Activated naive CD4-positive, alpha-beta T cell treated with anti-CD3 and anti-CD28 coated beads, Interleukin-2, amount 50 U/mL, for 72 hours (primary cell): ENCODE measurements at regions not wholly inside any gene's neighbourhood (a gene's known extent, or its start where the extent isn't known, plus 50 kb on each side); places are given as distances from the start of the nearest gene placed in this dataset.
"Not testable (repeated sequence)": the region's sequence is repeated elsewhere in the genome, so short reads cannot be mapped to it uniquely, and the experiment has no call there.

ENCODE experiments used
- ATAC-seq, 2 donors: fragments of 150-1000 bp; cut with Tn5 transposase; 2 replicates each; pipeline ENCODE4 v1.10.0; 2021; ENCODE audit warnings: mild to moderate bottlenecking in 2 of 2, moderate library complexity in 2 of 2
- DNase-seq, 2 donors: peaks; one replicate each; pipeline ENCODE4 v3.0.0; 2021 to 2022; ENCODE audit warnings: low spot score in 2 of 2
- H3K27ac Mint-ChIP-seq, 2 donors: one replicate each; pipeline ENCODE4 v1.8.0; 2022; ENCODE audit warnings: mild to moderate bottlenecking in 2 of 2, mixed read lengths in 2 of 2
- H3K36me3 Mint-ChIP-seq, 2 donors: one replicate each; pipeline ENCODE4 v1.8.0; 2022; ENCODE audit warnings: mixed read lengths in 2 of 2
- H3K9me3 Mint-ChIP-seq, 2 donors: one replicate each; pipeline ENCODE4 v1.8.0; 2022; ENCODE audit warnings: mixed read lengths in 2 of 2

GRCh38 chr12:82608706-82609105, 78.0 kb upstream of the TMTC2 start:
- H3K9me3 Mint-ChIP-seq, result peaks cover 5 to 9% of the 10 kb centered on the region in 2 donors

GRCh38 chr12:82609234-82609914, 77.3 kb upstream of the TMTC2 start:
- Mint-ChIP-seq H3K36me3 (no peaks in the 10 kb centered on the region), H3K9me3 (peaks cover 5 to 9% of the 10 kb centered on the region in 2 donors), H3K27ac (no peak overlapping the region)
- ATAC-seq, result no peak
- no peak for DNase-seq

More at GRCh38 chr12:82608706-82609105, 78.0 kb upstream of the TMTC2 start:
- Mint-ChIP-seq H3K36me3 (no peaks in the 10 kb centered on the region), H3K27ac (no peak overlapping the region)
- no peak for ATAC-seq
- DNase-seq, result no peak

- Mint-ChIP-seq H3K27ac (no peak overlapping the region), H3K9me3 (no peaks in the 10 kb centered on the region), H3K36me3 (no peaks in the 10 kb centered on the region)
- no peak for ATAC-seq
- DNase-seq, result no peak
Observed at GRCh38 chr12:82619644-82620043, 67.1 kb upstream of the TMTC2 start.

- Mint-ChIP-seq H3K9me3 (no peaks in the 10 kb centered on the region), H3K36me3 (no peaks in the 10 kb centered on the region), H3K27ac (no peak overlapping the region)
- DNase-seq (no peak), ATAC-seq (no peak)
Observed at GRCh38 chr12:82620917-82621316, 65.8 kb upstream of the TMTC2 start.

- H3K27ac Mint-ChIP-seq, result no peak overlapping the region
- H3K9me3 Mint-ChIP-seq, result no peaks in the 10 kb centered on the region
- no peaks in the 10 kb centered on the region for H3K36me3 Mint-ChIP-seq
- ATAC-seq, result no peak
- no peak for DNase-seq
Observed at GRCh38 chr12:82625523-82625922, 61.2 kb upstream of the TMTC2 start.

GRCh38 chr12:82627799-82628198, 58.9 kb upstream of the TMTC2 start:
- no peak for DNase-seq
- ATAC-seq, result no peak
- Mint-ChIP-seq H3K36me3 (no peaks in the 10 kb centered on the region), H3K9me3 (peaks cover 7 to 8% of the 10 kb centered on the region in 2 donors), H3K27ac (no peak overlapping the region)

- not testable (repeated sequence) for H3K27ac Mint-ChIP-seq, H3K36me3 Mint-ChIP-seq, DNase-seq, ATAC-seq
- peaks cover 8 to 16% of the 10 kb centered on the region in 2 donors for H3K9me3 Mint-ChIP-seq
Observed at GRCh38 chr12:82634495-82635258, 52.0 kb upstream of the TMTC2 start.

- H3K9me3 Mint-ChIP-seq, result peaks cover 8 to 16% of the 10 kb centered on the region in 2 donors
- no peak for ATAC-seq
- DNase-seq, result no peak
- H3K36me3 Mint-ChIP-seq, result peaks cover 0 to 5% of the 10 kb centered on the region in 2 donors
- H3K27ac Mint-ChIP-seq, result no peak overlapping the region
Observed at GRCh38 chr12:82635263-82635662, 51.4 kb upstream of the TMTC2 start.
